Central memory CD8-positive, alpha-beta T cell (primary cell): ENCODE measurements at regions not wholly inside any gene's neighbourhood (a gene's known extent, or its start where the extent isn't known, plus 50 kb on each side); places are given as distances from the start of the nearest gene placed in this dataset.

Experiments used
- ATAC-seq: fragments of 150-1000 bp; cut with Tn5 transposase; replicated peaks from 2 replicates; pipeline ENCODE4 v1.10.0; 2022; ENCODE audit warnings: mild to moderate bottlenecking, moderate FRiP score, moderate number of reproducible peaks; ENCODE audit not compliant: poor library complexity, severe bottlenecking; ENCODE audit errors: extremely low read depth
- DNase-seq, 2 donors: peaks; one replicate each; pipeline ENCODE4 v3.0.0; 2021; ENCODE audit warnings: low spot score in 2 of 2
- H3K27ac Mint-ChIP-seq: one replicate; pipeline ENCODE4 v1.8.0; 2022; ENCODE audit warnings: low read depth, mild to moderate bottlenecking, moderate library complexity, mixed read lengths
- H3K27me3 Mint-ChIP-seq: one replicate; pipeline ENCODE4 v1.8.0; 2022; ENCODE audit warnings: mixed read lengths
- H3K36me3 Mint-ChIP-seq: one replicate; pipeline ENCODE4 v1.8.0; 2022; ENCODE audit warnings: mild to moderate bottlenecking, moderate library complexity, mixed read lengths; ENCODE audit not compliant: insufficient read depth
- H3K4me1 Mint-ChIP-seq: one replicate; pipeline ENCODE4 v1.8.0; 2022; ENCODE audit warnings: mixed read lengths
- H3K4me3 Mint-ChIP-seq: one replicate; pipeline ENCODE4 v1.8.0; 2022; ENCODE audit warnings: mild to moderate bottlenecking, moderate library complexity, mixed read lengths
- H3K9me3 Mint-ChIP-seq: one replicate; pipeline ENCODE4 v1.8.0; 2022; ENCODE audit warnings: mixed read lengths

- no peaks in the 10 kb centered on the region for H3K27me3 Mint-ChIP-seq
- no peak overlapping the region for H3K4me3 Mint-ChIP-seq
- ATAC-seq: no peak
- peaks cover 36% of the 10 kb centered on the region for H3K9me3 Mint-ChIP-seq
- no peak overlapping the region for H3K27ac Mint-ChIP-seq
- H3K36me3 Mint-ChIP-seq: no peaks in the 10 kb centered on the region
- H3K4me1 Mint-ChIP-seq: no peaks in the 10 kb centered on the region
- no peak for DNase-seq
Measured at GRCh38 chr11:37804666-37805065, 1206.6 kb upstream of the RAG2 start.

DNA sequence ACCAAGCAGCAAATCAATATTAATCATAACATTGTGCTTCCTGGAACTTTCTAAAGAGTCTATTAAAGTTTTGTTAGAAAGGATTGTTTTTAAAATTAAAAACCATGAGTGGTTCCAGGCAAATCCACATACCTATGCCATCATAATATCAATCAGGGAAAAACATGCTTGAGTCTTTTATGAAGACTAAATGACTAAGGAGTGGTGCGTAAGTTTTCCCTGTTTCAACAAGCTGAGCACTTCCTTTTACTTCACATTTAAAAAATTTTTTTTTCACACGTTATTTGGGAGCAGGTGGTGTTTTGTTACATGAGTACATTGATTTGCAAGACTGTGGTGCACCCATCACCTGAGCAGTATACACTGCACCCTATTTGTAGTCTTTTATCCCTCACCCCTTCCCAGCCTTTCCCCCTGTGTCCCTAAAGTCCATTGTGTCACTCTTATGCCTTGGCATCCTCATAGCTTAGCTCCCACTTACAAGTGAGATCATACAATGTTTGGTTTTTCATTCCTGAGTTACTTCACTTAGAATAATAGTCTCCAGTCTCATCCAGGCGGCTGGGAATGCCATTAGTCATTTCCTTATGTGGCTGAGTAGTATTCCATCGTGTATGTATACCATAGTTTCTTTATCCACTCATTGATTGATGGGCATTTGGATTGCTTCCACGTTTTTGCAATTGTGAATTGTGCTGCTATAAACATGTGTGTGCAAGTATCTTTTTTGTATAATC, 1190.3 kb upstream of the RAG2 start:
- ATAC-seq (no peak), DNase-seq (no peak)
- no peaks in the 10 kb centered on the region for H3K4me1 Mint-ChIP-seq
- no peak overlapping the region for H3K27ac Mint-ChIP-seq
- no peak overlapping the region for H3K4me3 Mint-ChIP-seq
- H3K9me3 Mint-ChIP-seq: peaks cover 33% of the 10 kb centered on the region
- no peaks in the 10 kb centered on the region for H3K36me3 Mint-ChIP-seq
- H3K27me3 Mint-ChIP-seq: no peaks in the 10 kb centered on the region

GRCh38 chr11:37786214-37786755, 1188.2 kb upstream of the RAG2 start:
- Mint-ChIP-seq H3K4me1 (no peaks in the 10 kb centered on the region), H3K4me3 (no peak overlapping the region), H3K9me3 (peaks cover 44% of the 10 kb centered on the region), H3K27ac (no peak overlapping the region), H3K27me3 (no peaks in the 10 kb centered on the region), H3K36me3 (no peaks in the 10 kb centered on the region)
- DNase-seq (no peak), ATAC-seq (no peak)

- no peaks in the 10 kb centered on the region for H3K27me3 Mint-ChIP-seq
Measured at GRCh38 chr11:37774441-37774840, 1176.4 kb upstream of the RAG2 start.

GRCh38 chr11:37770145-37770544, 1172.1 kb upstream of the RAG2 start:
- H3K9me3 Mint-ChIP-seq: peaks cover 25% of the 10 kb centered on the region
- H3K4me3 Mint-ChIP-seq: no peak overlapping the region
- no peaks in the 10 kb centered on the region for H3K27me3 Mint-ChIP-seq
- ATAC-seq: no peak
- no peaks in the 10 kb centered on the region for H3K4me1 Mint-ChIP-seq
- no peaks in the 10 kb centered on the region for H3K36me3 Mint-ChIP-seq
- no peak overlapping the region for H3K27ac Mint-ChIP-seq
- no peak for DNase-seq

More at GRCh38 chr11:37774441-37774840, 1176.4 kb upstream of the RAG2 start:
- H3K36me3 Mint-ChIP-seq: no peaks in the 10 kb centered on the region
- peaks cover 32% of the 10 kb centered on the region for H3K9me3 Mint-ChIP-seq
- DNase-seq (no peak), ATAC-seq (no peak)
- no peak overlapping the region for H3K4me3 Mint-ChIP-seq
- H3K27ac Mint-ChIP-seq: no peak overlapping the region
- no peaks in the 10 kb centered on the region for H3K4me1 Mint-ChIP-seq

GRCh38 chr11:37762079-37762478, 1164.0 kb upstream of the RAG2 start:
- H3K9me3 Mint-ChIP-seq: peaks cover 24% of the 10 kb centered on the region
- no peaks in the 10 kb centered on the region for H3K27me3 Mint-ChIP-seq
- no peak overlapping the region for H3K27ac Mint-ChIP-seq
- ATAC-seq (no peak), DNase-seq (no peak)
- no peaks in the 10 kb centered on the region for H3K4me1 Mint-ChIP-seq
- no peak overlapping the region for H3K4me3 Mint-ChIP-seq
- no peaks in the 10 kb centered on the region for H3K36me3 Mint-ChIP-seq

- DNase-seq (no peak), ATAC-seq (no peak)
- no peaks in the 10 kb centered on the region for H3K4me1 Mint-ChIP-seq
- H3K9me3 Mint-ChIP-seq: peaks cover 30% of the 10 kb centered on the region
- no peak overlapping the region for H3K27ac Mint-ChIP-seq
- H3K36me3 Mint-ChIP-seq: no peaks in the 10 kb centered on the region
- H3K27me3 Mint-ChIP-seq: no peaks in the 10 kb centered on the region
- no peak overlapping the region for H3K4me3 Mint-ChIP-seq
Measured at GRCh38 chr11:37755521-37755920, 1157.5 kb upstream of the RAG2 start.

- no peaks in the 10 kb centered on the region for H3K36me3 Mint-ChIP-seq
- H3K9me3 Mint-ChIP-seq: peaks cover 20% of the 10 kb centered on the region
- no peak overlapping the region for H3K27ac Mint-ChIP-seq
- H3K4me1 Mint-ChIP-seq: no peaks in the 10 kb centered on the region
- H3K4me3 Mint-ChIP-seq: no peak overlapping the region
- H3K27me3 Mint-ChIP-seq: no peaks in the 10 kb centered on the region
- DNase-seq (no peak), ATAC-seq (no peak)
Measured at GRCh38 chr11:37748641-37749040, 1150.6 kb upstream of the RAG2 start.

DNA sequence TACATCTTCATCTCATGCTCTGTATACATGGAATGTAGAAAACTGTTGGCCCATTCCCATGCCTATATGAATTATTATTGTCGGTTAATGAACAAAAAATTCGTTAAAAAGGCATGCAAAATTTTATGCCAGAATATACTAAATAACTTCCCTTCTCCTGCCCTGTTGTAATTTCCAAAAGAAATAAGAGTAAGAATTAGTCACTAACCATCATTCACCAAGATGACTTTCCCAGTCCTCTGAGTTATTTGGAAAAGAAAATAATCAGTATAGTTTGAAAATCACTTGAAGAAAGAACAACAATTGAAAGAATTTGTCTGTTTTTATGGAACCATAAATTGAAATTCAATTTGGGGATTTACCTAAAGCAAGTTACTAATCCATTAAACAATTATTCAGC, 1149.1 kb upstream of the RAG2 start:
- ATAC-seq: no peak
- H3K4me3 Mint-ChIP-seq: no peak overlapping the region
- no peaks in the 10 kb centered on the region for H3K27me3 Mint-ChIP-seq
- no peaks in the 10 kb centered on the region for H3K4me1 Mint-ChIP-seq
- no peaks in the 10 kb centered on the region for H3K36me3 Mint-ChIP-seq
- no peak overlapping the region for H3K27ac Mint-ChIP-seq
- no peak for DNase-seq
- H3K9me3 Mint-ChIP-seq: peaks cover 20% of the 10 kb centered on the region

GRCh38 chr11:37727371-37727770, 1129.3 kb upstream of the RAG2 start:
- H3K9me3 Mint-ChIP-seq: peaks cover 30% of the 10 kb centered on the region
- DNase-seq (no peak), ATAC-seq (no peak)
- no peaks in the 10 kb centered on the region for H3K27me3 Mint-ChIP-seq
- no peak overlapping the region for H3K27ac Mint-ChIP-seq
- H3K36me3 Mint-ChIP-seq: no peaks in the 10 kb centered on the region
- H3K4me1 Mint-ChIP-seq: no peaks in the 10 kb centered on the region
- H3K4me3 Mint-ChIP-seq: no peak overlapping the region

- Mint-ChIP-seq H3K4me1 (no peaks in the 10 kb centered on the region), H3K9me3 (peaks cover 21% of the 10 kb centered on the region), H3K27ac (no peak overlapping the region), H3K4me3 (no peak overlapping the region), H3K36me3 (no peaks in the 10 kb centered on the region), H3K27me3 (no peaks in the 10 kb centered on the region)
- ATAC-seq (no peak), DNase-seq (no peak)
Measured at GRCh38 chr11:37724315-37724714, 1126.3 kb upstream of the RAG2 start.

- ATAC-seq (no peak), DNase-seq (no peak)
- no peak overlapping the region for H3K27ac Mint-ChIP-seq
- H3K9me3 Mint-ChIP-seq: peaks cover 12% of the 10 kb centered on the region
- H3K4me3 Mint-ChIP-seq: no peak overlapping the region
- no peaks in the 10 kb centered on the region for H3K27me3 Mint-ChIP-seq
- H3K36me3 Mint-ChIP-seq: no peaks in the 10 kb centered on the region
- H3K4me1 Mint-ChIP-seq: no peaks in the 10 kb centered on the region
Measured at GRCh38 chr11:37721485-37721884, 1123.4 kb upstream of the RAG2 start.

DNA sequence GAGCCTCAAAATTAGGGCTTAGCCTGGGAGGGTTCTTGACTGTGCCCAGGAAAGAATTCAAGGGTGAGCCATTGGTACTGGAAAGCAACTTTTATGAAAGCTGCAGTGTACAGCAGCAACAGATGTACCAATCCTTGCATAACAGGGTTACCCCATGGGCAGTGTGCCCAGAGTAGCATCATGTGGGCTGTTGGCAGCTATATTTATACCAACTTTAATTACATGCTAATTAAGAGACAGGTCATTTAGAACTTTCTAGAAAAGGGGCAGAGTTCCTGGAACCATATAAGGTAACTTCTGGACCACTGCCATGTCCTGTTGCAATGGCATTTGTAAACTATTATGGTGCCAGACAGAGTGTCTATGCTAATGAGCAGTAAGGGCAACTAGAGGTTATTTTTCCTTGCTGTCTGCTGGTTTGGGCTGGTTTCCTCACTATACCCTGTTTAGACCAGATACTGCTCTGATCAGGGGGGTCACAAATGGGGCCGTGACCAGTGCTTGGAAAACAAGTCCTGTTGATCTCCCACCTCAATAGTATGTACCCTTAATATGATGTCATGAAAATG, 1120.5 kb upstream of the RAG2 start:
- Mint-ChIP-seq H3K9me3 (peaks cover 13% of the 10 kb centered on the region), H3K27me3 (no peaks in the 10 kb centered on the region), H3K27ac (no peak overlapping the region), H3K4me1 (no peaks in the 10 kb centered on the region), H3K4me3 (no peak overlapping the region), H3K36me3 (no peaks in the 10 kb centered on the region)
- ATAC-seq (no peak), DNase-seq (no peak)
